Tibial nerve (tissue), 4 donors: ENCODE measurements at regions not wholly inside any gene's neighbourhood (a gene's known extent, or its start where the extent isn't known, plus 50 kb on each side); places are given as distances from the start of the nearest gene placed in this dataset.
A peak's percentile ranks its signal among the peaks of the same experiment; 100 is the strongest.

Experiments
- DNase-seq, 2 donors: peaks; one replicate each; pipeline ENCODE4 v3.0.0-alpha.2; 2019; ENCODE audit warnings: low spot score in 2 of 2
- H3K27ac ChIP-seq, 4 donors: fragments of 200-600 bp; sonication (generic) in 3 of 4; one replicate each; pipeline ENCODE4 v1.5.1; 2017 to 2019; ENCODE audit warnings: mild to moderate bottlenecking in 1 of 4
- H3K27me3 ChIP-seq, 2 donors: fragments of 200-600 bp; sonication (generic) in 1 of 2; one replicate each; pipeline versions ENCODE4 v1.5.1 to v1.6.0; 2017 to 2019
- H3K36me3 ChIP-seq, 3 donors: fragments of 200-600 bp; sonication (generic); one replicate each; pipeline ENCODE4 v1.5.1; 2018 to 2019
- H3K4me1 ChIP-seq, 4 donors: fragments of 200-600 bp; sonication (generic) in 3 of 4; one replicate each; pipeline ENCODE4 v1.5.1; 2017 to 2019
- H3K4me3 ChIP-seq, 4 donors: fragments of 200-600 bp; sonication (generic) in 3 of 4; one replicate each; pipeline ENCODE4 v1.5.1; 2017 to 2019; ENCODE audit warnings: mild to moderate bottlenecking in 1 of 4, moderate library complexity in 1 of 4
- H3K9me3 ChIP-seq, 4 donors: fragments of 200-600 bp; sonication (generic) in 3 of 4; one replicate each; pipeline ENCODE4 v1.5.1; 2017 to 2019
- CTCF ChIP-seq, 5 experiments: fragments of 200-600 bp in 3 of 5; fragments of 450-650 bp in 2 of 5; sonication (generic) in 3 of 5; IDR thresholded peaks; one replicate each; pipeline ENCODE4 v1.5.1; 2016 to 2019; ENCODE audit warnings: antibody characterized with exemption in 5 of 5, mild to moderate bottlenecking in 3 of 5, moderate library complexity in 2 of 5
- EP300 ChIP-seq, 2 donors: sonication (generic); formaldehyde crosslinking; IDR thresholded peaks; one replicate each; pipeline ENCODE4 v1.6.1; 2017; ENCODE audit warnings: antibody characterized with exemption in 2 of 2, mild to moderate bottlenecking in 1 of 2
- POLR2A ChIP-seq, 2 donors: fragments of 450-650 bp; IDR thresholded peaks; one replicate each; pipeline ENCODE4 v1.6.1; 2017; ENCODE audit warnings: antibody characterized with exemption in 2 of 2, mild to moderate bottlenecking in 2 of 2, moderate library complexity in 2 of 2
- WGBS, 2 donors: methylation state at CpG; one replicate each; pipeline ENCODE4 v1.1.5; 2018; 5-methylcytosine and 5-hydroxymethylcytosine counted together

- H3K9me3 ChIP-seq: peaks cover 0 to 7% (median 0%) of the 10 kb centered on the region in 4 donors
Measured at GRCh38 chr12:105455261-105455660, 124.8 kb downstream of the C12orf75 start.

GRCh38 chr12:105457026-105457425, 126.5 kb downstream of the C12orf75 start:
- DNase-seq: no peak
- TF ChIP-seq POLR2A (IDR thresholded peaks at IDR 0.05) (no peak), EP300 (IDR thresholded peaks at IDR 0.05) (no peak), CTCF (IDR thresholded peaks at IDR 0.05) (no peak)
- H3K27ac ChIP-seq: no peak overlapping the region
- H3K4me1 ChIP-seq: peaks cover 0 to 10% (median 0%) of the 10 kb centered on the region in 4 donors
- no peaks in the 10 kb centered on the region for H3K27me3 ChIP-seq
- H3K36me3 ChIP-seq: no peaks in the 10 kb centered on the region
- H3K9me3 ChIP-seq: peaks cover 0 to 7% (median 0%) of the 10 kb centered on the region in 4 donors
- no peak overlapping the region for H3K4me3 ChIP-seq

More at GRCh38 chr12:105455261-105455660, 124.8 kb downstream of the C12orf75 start:
- Histone ChIP-seq H3K27me3 (no peaks in the 10 kb centered on the region), H3K27ac (no peak overlapping the region), H3K4me3 (no peak overlapping the region), H3K4me1 (peaks cover 0 to 19% (median 0%) of the 10 kb centered on the region in 4 donors), H3K36me3 (no peaks in the 10 kb centered on the region)
- TF ChIP-seq CTCF (IDR thresholded peaks at IDR 0.05) (no peak), POLR2A (IDR thresholded peaks at IDR 0.05) (no peak), EP300 (IDR thresholded peaks at IDR 0.05) (no peak)
- no peak for DNase-seq
- WGBS, 2 donors: 93 to 95% methylated on average over 3 of the region's 3 CpGs

GRCh38 chr12:105459760-105460330, 129.4 kb downstream of the C12orf75 start:
- Histone ChIP-seq H3K27ac (peak overlapping the region in 1 of 4 donors; percentile 50), H3K27me3 (no peaks in the 10 kb centered on the region), H3K4me1 (peaks cover 0 to 10% (median 0%) of the 10 kb centered on the region in 4 donors), H3K4me3 (no peak overlapping the region), H3K36me3 (no peaks in the 10 kb centered on the region), H3K9me3 (peaks cover 0 to 7% (median 0%) of the 10 kb centered on the region in 4 donors)
- DNase-seq: no peak
- TF ChIP-seq POLR2A (IDR thresholded peaks at IDR 0.05) (no peak), EP300 (IDR thresholded peaks at IDR 0.05) (peak in 1 of 2 donors; percentile 45), CTCF (IDR thresholded peaks at IDR 0.05) (no peak)
- 62 to 73% methylated on average over 4 to 6 of the region's 6 CpGs for WGBS, 2 donors

- Histone ChIP-seq H3K9me3 (peaks cover 0 to 7% (median 0%) of the 10 kb centered on the region in 4 donors), H3K27me3 (no peaks in the 10 kb centered on the region), H3K4me1 (peaks cover 0 to 10% (median 0%) of the 10 kb centered on the region in 4 donors), H3K36me3 (no peaks in the 10 kb centered on the region), H3K27ac (no peak overlapping the region), H3K4me3 (no peak overlapping the region)
- no peak for DNase-seq
- TF ChIP-seq CTCF (IDR thresholded peaks at IDR 0.05) (no peak), POLR2A (IDR thresholded peaks at IDR 0.05) (no peak), EP300 (IDR thresholded peaks at IDR 0.05) (no peak)
- 85 to 90% methylated on average over 4 of the region's 4 CpGs for WGBS, 2 donors
Measured at GRCh38 chr12:105461271-105461943, 130.9 kb downstream of the C12orf75 start.
